Thyroid gland (tissue), 4 donors: ENCODE measurements at regions not wholly inside any gene's neighbourhood (a gene's known extent, or its start where the extent isn't known, plus 50 kb on each side); places are given as distances from the start of the nearest gene placed in this dataset.

Experiments
- POLR2A ChIP-seq, 2 donors: fragments of 450-650 bp; IDR thresholded peaks; one replicate each; pipeline ENCODE4 v1.6.1; 2017; ENCODE audit warnings: antibody characterized with exemption in 2 of 2, mild to moderate bottlenecking in 2 of 2, moderate library complexity in 1 of 2
- TF ChIP-seq, protein P1 (sequence below), 6 experiments: fragments of 200-600 bp in 3 of 6; fragments of 450-650 bp in 3 of 6; sonication (generic) in 3 of 6; IDR thresholded peaks; one replicate each; pipeline ENCODE4 v1.5.1; 2016 to 2019; ENCODE audit warnings: antibody characterized with exemption in 6 of 6, mild to moderate bottlenecking in 2 of 6, inconsistent platforms in 1 of 6, moderate library complexity in 1 of 6

DNA sequence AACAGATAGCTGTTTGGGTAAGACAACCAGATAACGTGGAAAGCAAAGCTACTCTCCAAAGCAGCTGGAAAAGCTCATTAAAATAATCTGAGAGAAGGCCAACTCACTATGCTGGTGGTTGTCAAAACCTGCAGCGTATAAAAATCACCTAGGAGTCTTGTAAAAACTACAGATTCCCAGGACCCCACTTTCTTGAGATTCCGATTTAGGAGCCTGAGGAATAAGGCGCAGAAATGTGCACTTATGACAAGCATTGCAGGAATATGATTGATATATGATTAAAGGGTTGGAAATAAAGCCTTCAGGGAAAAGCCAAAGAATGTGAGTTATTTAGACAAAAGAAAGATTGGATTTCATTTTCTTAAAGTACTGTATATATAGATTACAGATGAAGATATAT, 285.0 kb upstream of the PTGER4 start:
- no peak for TF ChIP-seq POLR2A (IDR thresholded peaks at IDR 0.05)
- TF ChIP-seq, protein P1, sequence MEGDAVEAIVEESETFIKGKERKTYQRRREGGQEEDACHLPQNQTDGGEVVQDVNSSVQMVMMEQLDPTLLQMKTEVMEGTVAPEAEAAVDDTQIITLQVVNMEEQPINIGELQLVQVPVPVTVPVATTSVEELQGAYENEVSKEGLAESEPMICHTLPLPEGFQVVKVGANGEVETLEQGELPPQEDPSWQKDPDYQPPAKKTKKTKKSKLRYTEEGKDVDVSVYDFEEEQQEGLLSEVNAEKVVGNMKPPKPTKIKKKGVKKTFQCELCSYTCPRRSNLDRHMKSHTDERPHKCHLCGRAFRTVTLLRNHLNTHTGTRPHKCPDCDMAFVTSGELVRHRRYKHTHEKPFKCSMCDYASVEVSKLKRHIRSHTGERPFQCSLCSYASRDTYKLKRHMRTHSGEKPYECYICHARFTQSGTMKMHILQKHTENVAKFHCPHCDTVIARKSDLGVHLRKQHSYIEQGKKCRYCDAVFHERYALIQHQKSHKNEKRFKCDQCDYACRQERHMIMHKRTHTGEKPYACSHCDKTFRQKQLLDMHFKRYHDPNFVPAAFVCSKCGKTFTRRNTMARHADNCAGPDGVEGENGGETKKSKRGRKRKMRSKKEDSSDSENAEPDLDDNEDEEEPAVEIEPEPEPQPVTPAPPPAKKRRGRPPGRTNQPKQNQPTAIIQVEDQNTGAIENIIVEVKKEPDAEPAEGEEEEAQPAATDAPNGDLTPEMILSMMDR (IDR thresholded peaks at IDR 0.05) = no peak
